Astrocyte of the cerebellum (primary cell): ENCODE measurements at regions not wholly inside any gene's neighbourhood (a gene's known extent, or its start where the extent isn't known, plus 50 kb on each side); places are given as distances from the start of the nearest gene placed in this dataset.

Experiments
- DNase-seq: peaks from one replicate; pipeline ENCODE4 v3.0.0-alpha.2; 2011; ENCODE audit warnings: low read depth
- H3K4me3 ChIP-seq: 2 replicates; pipeline ENCODE4 v1.5.1; 2011; ENCODE audit warnings: mild to moderate bottlenecking, low read depth, low read length, moderate library complexity
- CTCF ChIP-seq: IDR thresholded peaks from 2 replicates; pipeline ENCODE4 v1.5.1; 2012; ENCODE audit warnings: low read length, low read depth, moderate library complexity, mild to moderate bottlenecking; ENCODE audit errors: missing control alignments
- in situ Hi-C: cut with HindIII; loops from 2 replicates; pipeline ENCODE4 v1.10.0; 2017; ENCODE audit warnings: low sequenced_read_pairs

GRCh38 chr5:18333841-18334240, 699.6 kb downstream of the TAF11L14 start:
- no peak for DNase-seq
- in situ Hi-C loops, result no loop called here

GRCh38 chr5:18334949-18335348, 700.7 kb downstream of the TAF11L14 start:
- no peak for DNase-seq
- no peak for TF ChIP-seq CTCF
- in situ Hi-C loops, result no loop called here
- H3K4me3 ChIP-seq, result no peak overlapping the region

More at GRCh38 chr5:18333841-18334240, 699.6 kb downstream of the TAF11L14 start:
- H3K4me3 ChIP-seq, result no peak overlapping the region
- TF ChIP-seq CTCF, result no peak

GRCh38 chr5:18354828-18355227, 720.6 kb downstream of the TAF11L14 start:
- DNase-seq, result no peak
- no peak for TF ChIP-seq CTCF
- H3K4me3 ChIP-seq, result no peak overlapping the region
- in situ Hi-C loops, result no loop called here

GRCh38 chr5:18357486-18357885, 723.2 kb downstream of the TAF11L14 start:
- H3K4me3 ChIP-seq, result no peak overlapping the region
- DNase-seq, result no peak
- in situ Hi-C loops, result no loop called here
- no peak for TF ChIP-seq CTCF

GRCh38 chr5:18366234-18366633, 732.0 kb downstream of the TAF11L14 start:
- no peak overlapping the region for H3K4me3 ChIP-seq
- TF ChIP-seq CTCF, result no peak
- DNase-seq, result no peak
- in situ Hi-C loops, result no loop called here

- in situ Hi-C loops, result no loop called here
- H3K4me3 ChIP-seq, result no peak overlapping the region
- DNase-seq, result no peak
- no peak for TF ChIP-seq CTCF
Measured at GRCh38 chr5:18370531-18370930, 736.3 kb downstream of the TAF11L14 start.

GRCh38 chr5:18375641-18376040, 741.4 kb downstream of the TAF11L14 start:
- no peak for TF ChIP-seq CTCF
- no peak overlapping the region for H3K4me3 ChIP-seq
- in situ Hi-C loops, result no loop called here
- DNase-seq, result no peak
